ENCODE measurements at regions not wholly inside any gene's neighbourhood (a gene's known extent, or its start where the extent isn't known, plus 50 kb on each side); places are given as distances from the start of the nearest gene placed in this dataset.

- ChIA-PET CTCF (interaction anchor here (0.8 to 1.4 kb wide), 2 partner anchors 11 to 21 kb away, joined by 3 read pairs; no protein-coding TSS in a partner anchor), POLR2A (no interaction called here)
- no peak for TF ChIP-seq CTCF (IDR thresholded peaks at IDR 0.05; ENCODE audit: control extremely low read depth, extremely low read depth, low read depth, missing control alignments)
- DNase-seq (ENCODE audit: extremely low spot score), result no peak
Observed at GRCh38 chr22:44373234-44373633, 60.5 kb upstream of the SHISAL1 start.

- ChIA-PET POLR2A (no interaction called here), CTCF (interaction anchor here (0.8 to 1.4 kb wide), 2 partner anchors 11 to 22 kb away, joined by 3 read pairs; no protein-coding TSS in a partner anchor)
- TF ChIP-seq CTCF (IDR thresholded peaks at IDR 0.05; ENCODE audit: control extremely low read depth, extremely low read depth, low read depth, missing control alignments), result no peak
- DNase-seq (ENCODE audit: extremely low spot score), result no peak
Observed at GRCh38 chr22:44372611-44373010, 59.9 kb upstream of the SHISAL1 start.

- CTCF ChIA-PET, result no interaction called here
- no peak for TF ChIP-seq CTCF (IDR thresholded peaks at IDR 0.05; ENCODE audit: control extremely low read depth, extremely low read depth, low read depth, missing control alignments)
- no peak for DNase-seq (ENCODE audit: extremely low spot score)
- POLR2A ChIA-PET, result no interaction called here
Observed at GRCh38 chr22:44371741-44372525, 59.2 kb upstream of the SHISAL1 start.

- CTCF ChIA-PET, result no interaction called here
- TF ChIP-seq CTCF (IDR thresholded peaks at IDR 0.05; ENCODE audit: control extremely low read depth, extremely low read depth, low read depth, missing control alignments), result no peak
- POLR2A ChIA-PET, result no interaction called here
- no peak for DNase-seq (ENCODE audit: extremely low spot score)
Observed at GRCh38 chr22:44369916-44370801, 57.4 kb upstream of the SHISAL1 start.

- no peak for TF ChIP-seq CTCF (IDR thresholded peaks at IDR 0.05; ENCODE audit: control extremely low read depth, extremely low read depth, low read depth, missing control alignments)
- CTCF ChIA-PET, result no interaction called here
- POLR2A ChIA-PET, result no interaction called here
- no peak for DNase-seq (ENCODE audit: extremely low spot score)
Observed at GRCh38 chr22:44369293-44369661, 56.5 kb upstream of the SHISAL1 start.

- TF ChIP-seq CTCF (IDR thresholded peaks at IDR 0.05; ENCODE audit: control extremely low read depth, extremely low read depth, low read depth, missing control alignments), result no peak
- no peak for DNase-seq (ENCODE audit: extremely low spot score)
- ChIA-PET POLR2A (no interaction called here), CTCF (interaction anchor here (1.2 kb wide), 1 partner anchor 10 kb away, joined by 3 read pairs; no protein-coding TSS in a partner anchor)
Observed at GRCh38 chr22:44368611-44369292, 56.0 kb upstream of the SHISAL1 start.

All from GM10248 (cell line).